ENCODE measurements at regions not wholly inside any gene's neighbourhood (a gene's known extent, or its start where the extent isn't known, plus 50 kb on each side); places are given as distances from the start of the nearest gene placed in this dataset.

DNA sequence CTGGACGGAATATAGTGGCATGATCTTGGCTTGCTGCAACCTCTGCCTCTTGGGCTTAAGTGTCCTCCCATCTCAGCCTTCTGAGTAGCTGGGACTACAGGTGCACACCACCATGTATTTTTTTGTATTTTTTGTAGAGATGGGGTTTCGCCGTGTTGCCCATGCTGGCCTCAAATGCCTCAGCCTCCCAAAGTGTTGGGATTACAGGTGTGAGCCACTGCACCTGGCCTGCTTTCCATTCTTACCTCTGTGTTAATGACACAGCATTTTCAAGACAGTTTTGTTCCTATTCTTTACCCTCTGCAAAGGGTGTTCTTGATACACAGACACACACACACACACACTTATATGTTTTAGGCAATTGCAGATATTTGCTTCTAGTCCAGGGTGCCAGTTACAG, 113.3 kb downstream of the LRRC70 start:
- DNase-seq (ENCODE audit: low read depth in 4 of 4, low spot score in 3 of 4), result no peak

- no peak for DNase-seq (ENCODE audit: low read depth in 4 of 4, low spot score in 3 of 4)
Measured at GRCh38 chr5:62690421-62690820, 111.8 kb downstream of the LRRC70 start.

- no peak for DNase-seq (ENCODE audit: low read depth in 4 of 4, low spot score in 3 of 4)
Measured at GRCh38 chr5:62689599-62690368, 111.2 kb downstream of the LRRC70 start.

GRCh38 chr5:62686692-62687091, 108.1 kb downstream of the LRRC70 start:
- no peak for DNase-seq (ENCODE audit: low read depth in 4 of 4, low spot score in 3 of 4)

- no peak for DNase-seq (ENCODE audit: low read depth in 4 of 4, low spot score in 3 of 4)
Measured at GRCh38 chr5:62685221-62685620, 106.6 kb downstream of the LRRC70 start.

DNA sequence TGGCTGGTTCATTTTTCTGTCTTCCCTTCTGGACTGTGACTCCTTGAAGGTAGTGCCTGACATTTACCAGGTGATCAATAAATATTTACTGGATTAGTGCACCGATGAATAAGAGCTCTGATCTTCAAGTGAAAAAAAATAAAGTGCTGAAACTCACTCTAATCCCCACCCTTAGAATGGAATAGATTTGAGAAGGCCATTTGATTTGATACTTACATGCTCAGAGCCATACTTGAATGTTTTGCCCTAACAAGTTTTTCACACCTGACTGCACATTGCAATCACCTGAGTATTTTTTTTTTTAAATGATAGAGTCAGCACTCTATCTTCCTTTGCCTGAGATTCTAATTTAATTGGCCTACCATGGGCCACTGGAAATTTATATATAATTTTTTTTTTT, 105.7 kb downstream of the LRRC70 start:
- no peak for DNase-seq (ENCODE audit: low read depth in 4 of 4, low spot score in 3 of 4)

DNA sequence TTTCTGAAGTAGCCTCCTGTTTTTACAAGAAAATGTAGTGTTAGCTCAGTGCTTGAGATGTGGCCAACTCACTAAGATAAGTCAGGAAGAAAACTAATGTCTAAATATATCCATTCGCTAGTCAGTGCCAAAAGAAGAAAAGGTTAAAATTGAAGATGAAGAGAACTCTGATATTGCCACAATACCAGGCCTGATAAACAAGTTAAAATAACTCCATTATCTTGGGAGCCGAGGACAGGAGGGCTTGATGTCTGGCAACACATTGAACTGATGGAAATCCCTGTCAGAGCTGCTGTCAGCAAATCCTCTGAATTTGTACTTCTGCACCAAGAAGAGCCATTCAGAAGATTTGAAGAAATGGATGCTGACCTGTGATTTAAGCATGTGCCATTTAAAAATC, 103.4 kb downstream of the LRRC70 start:
- DNase-seq (ENCODE audit: low read depth in 4 of 4, low spot score in 3 of 4), result no peak

GRCh38 chr5:62681117-62681850, 102.7 kb downstream of the LRRC70 start:
- DNase-seq (ENCODE audit: low read depth in 4 of 4, low spot score in 3 of 4), result no peak

DNA sequence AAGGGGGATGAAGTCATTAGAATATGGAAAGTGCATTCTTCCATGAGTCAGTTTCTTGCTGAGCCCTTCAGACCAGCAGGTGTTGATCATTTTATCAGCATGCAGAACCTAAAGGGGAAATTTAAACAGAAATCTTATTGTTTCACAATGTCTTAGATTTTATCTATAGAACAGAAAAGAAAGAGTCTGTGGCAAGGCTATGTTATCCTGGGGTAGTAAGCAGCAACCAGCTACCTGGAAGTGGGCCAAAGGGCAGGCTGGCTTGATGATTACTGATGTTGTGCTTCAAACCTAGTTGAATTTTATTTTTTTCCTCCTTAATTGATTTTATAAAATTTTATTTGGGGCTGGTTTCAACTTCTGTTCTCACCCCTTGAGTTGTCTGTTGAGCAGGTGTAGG, 101.5 kb downstream of the LRRC70 start:
- DNase-seq (ENCODE audit: low read depth in 4 of 4, low spot score in 3 of 4), result no peak

All from left renal pelvis (tissue), 4 donors.